Liver (tissue), 8 donors: ENCODE measurements at regions not wholly inside any gene's neighbourhood (a gene's known extent, or its start where the extent isn't known, plus 50 kb on each side); places are given as distances from the start of the nearest gene placed in this dataset.

ENCODE experiments used
- DNase-seq: peaks from one replicate; pipeline ENCODE4 v3.0.0-alpha.2; 2017; ENCODE audit warnings: low spot score
- H3K27ac ChIP-seq, 2 donors: one replicate each; pipeline ENCODE4 v1.7.0; 2013; ENCODE audit warnings: inconsistent platforms in 2 of 2, low read length in 2 of 2, control low read depth in 1 of 2, low read depth in 1 of 2, mild to moderate bottlenecking in 1 of 2
- H3K27me3 ChIP-seq, 4 donors: one replicate each; pipeline versions ENCODE4 v1.6.1 to v1.7.0; 2013; ENCODE audit warnings: low read length in 3 of 4, inconsistent platforms in 1 of 4, mild to moderate bottlenecking in 1 of 4, moderate library complexity in 1 of 4; ENCODE audit not compliant: control insufficient read depth in 4 of 4, insufficient read depth in 4 of 4
- H3K36me3 ChIP-seq, 4 donors: one replicate each; pipeline versions ENCODE4 v1.6.1 to v1.7.0; 2013; ENCODE audit warnings: low read length in 3 of 4, mild to moderate bottlenecking in 3 of 4, low read depth in 1 of 4, moderate library complexity in 1 of 4; ENCODE audit not compliant: control insufficient read depth in 4 of 4, insufficient read depth in 3 of 4
- H3K4me1 ChIP-seq, 4 donors: one replicate each; pipeline versions ENCODE4 v1.6.1 to v1.7.0; 2013; ENCODE audit warnings: low read length in 3 of 4, mild to moderate bottlenecking in 3 of 4, moderate library complexity in 1 of 4; ENCODE audit not compliant: control insufficient read depth in 4 of 4, insufficient read depth in 4 of 4
- H3K4me3 ChIP-seq, 3 donors: one replicate each; pipeline versions ENCODE4 v1.6.1 to v1.7.0; 2013; ENCODE audit warnings: low read length in 3 of 3, control low read depth in 1 of 3, low read depth in 1 of 3, mild to moderate bottlenecking in 1 of 3
- H3K9ac ChIP-seq, 2 donors: one replicate each; pipeline ENCODE4 v1.7.0; 2013; ENCODE audit warnings: low read length in 2 of 2, mild to moderate bottlenecking in 2 of 2, moderate library complexity in 2 of 2, control low read depth in 1 of 2, low read depth in 1 of 2
- H3K9me3 ChIP-seq, 4 donors: one replicate each; pipeline versions ENCODE4 v1.6.1 to v1.7.0; 2013; ENCODE audit warnings: low read length in 3 of 4; ENCODE audit not compliant: control insufficient read depth in 4 of 4
- EGR1 ChIP-seq, 2 donors: IDR thresholded peaks; 2 replicates each; pipeline ENCODE4 v1.6.1; 2016 to 2018; ENCODE audit warnings: antibody characterized with exemption in 2 of 2, low read depth in 2 of 2
- FOXA1 ChIP-seq: IDR thresholded peaks from 2 replicates; pipeline ENCODE4 v1.6.1; 2016; ENCODE audit warnings: antibody characterized with exemption
- FOXA2 ChIP-seq: IDR thresholded peaks from 2 replicates; pipeline ENCODE4 v1.6.1; 2016; ENCODE audit warnings: antibody characterized with exemption
- GABPA ChIP-seq, 2 donors: IDR thresholded peaks in 1 of 2; conservative IDR thresholded peaks in 1 of 2; 2 replicates each; pipeline ENCODE4 v1.6.1; 2016; ENCODE audit warnings: antibody characterized with exemption in 2 of 2, mild to moderate bottlenecking in 1 of 2, moderate library complexity in 1 of 2
- HNF4A ChIP-seq, 2 donors: conservative IDR thresholded peaks; 2 replicates each; pipeline ENCODE4 v1.6.1; 2016; ENCODE audit warnings: antibody characterized with exemption in 2 of 2, mild to moderate bottlenecking in 2 of 2
- HNF4G ChIP-seq: IDR thresholded peaks from 2 replicates; pipeline ENCODE4 v1.6.1; 2016; ENCODE audit warnings: antibody characterized with exemption
- JUND ChIP-seq, 2 donors: IDR thresholded peaks; 2 replicates each; pipeline ENCODE4 v1.6.1; 2016; ENCODE audit warnings: antibody characterized with exemption in 2 of 2
- NR2F2 ChIP-seq: IDR thresholded peaks from 2 replicates; pipeline ENCODE4 v1.6.1; 2016; ENCODE audit warnings: antibody characterized with exemption
- RAD21 ChIP-seq, 2 donors: IDR thresholded peaks; 2 replicates each; pipeline ENCODE4 v1.6.1; 2016; ENCODE audit warnings: antibody characterized with exemption in 2 of 2, mild to moderate bottlenecking in 2 of 2
- RXRA ChIP-seq, 2 donors: IDR thresholded peaks; 2 replicates each; pipeline ENCODE4 v1.6.1; 2017 to 2018; ENCODE audit warnings: antibody characterized with exemption in 2 of 2, mild to moderate bottlenecking in 1 of 2
- SP1 ChIP-seq: IDR thresholded peaks from 2 replicates; pipeline ENCODE4 v1.6.1; 2018; ENCODE audit warnings: antibody characterized with exemption, mild to moderate bottlenecking
- YY1 ChIP-seq: IDR thresholded peaks from 2 replicates; pipeline ENCODE4 v1.6.1; 2016; ENCODE audit warnings: antibody characterized with exemption, mild to moderate bottlenecking
- ZBTB33 ChIP-seq: IDR thresholded peaks from 2 replicates; pipeline ENCODE4 v1.6.1; 2016; ENCODE audit warnings: antibody characterized with exemption
- WGBS: extraction: QIAGEN DNeasy Blood & Tissue Kit; methylation state at CpG from one replicate; pipeline ENCODE4 v1.1.7; 2013; 5-methylcytosine and 5-hydroxymethylcytosine counted together
- TF ChIP-seq, protein P1 (sequence below): IDR thresholded peaks from 2 replicates; pipeline ENCODE4 v1.6.1; 2016; ENCODE audit warnings: antibody characterized with exemption, mild to moderate bottlenecking
- TF ChIP-seq, protein P2 (sequence below): IDR thresholded peaks from 2 replicates; pipeline ENCODE4 v1.6.1; 2016; ENCODE audit warnings: antibody characterized with exemption
- TF ChIP-seq, protein P3 (sequence below): fragments of 150-350 bp; IDR thresholded peaks from 2 replicates; pipeline ENCODE4 v1.5.1; 2017; ENCODE audit warnings: improper control_type of control experiment, low read depth, low read length; ENCODE audit not compliant: missing input control
- TF ChIP-seq, protein P4 (sequence below): IDR thresholded peaks from 2 replicates; pipeline ENCODE4 v1.6.1; 2016; ENCODE audit warnings: antibody characterized with exemption
- donor health status: healthy.
- donor health status: healthy.
- donor health status: healthy.
- donor health status: healthy.
- donor health status: healthy.

GRCh38 chr3:72203105-72203504, 418.2 kb upstream of the PROK2 start:
- Histone ChIP-seq H3K27ac (no peak overlapping the region), H3K4me1 (peaks cover 0 to 16% (median 7%) of the 10 kb centered on the region in 4 donors), H3K4me3 (no peak overlapping the region), H3K27me3 (no peaks in the 10 kb centered on the region), H3K9me3 (peaks cover 0 to 4% (median 0%) of the 10 kb centered on the region in 4 donors), H3K9ac (no peak overlapping the region), H3K36me3 (no peaks in the 10 kb centered on the region)
- no peak for TF ChIP-seq FOXA2
- TF ChIP-seq HNF4G = no peak
- TF ChIP-seq, protein P1, sequence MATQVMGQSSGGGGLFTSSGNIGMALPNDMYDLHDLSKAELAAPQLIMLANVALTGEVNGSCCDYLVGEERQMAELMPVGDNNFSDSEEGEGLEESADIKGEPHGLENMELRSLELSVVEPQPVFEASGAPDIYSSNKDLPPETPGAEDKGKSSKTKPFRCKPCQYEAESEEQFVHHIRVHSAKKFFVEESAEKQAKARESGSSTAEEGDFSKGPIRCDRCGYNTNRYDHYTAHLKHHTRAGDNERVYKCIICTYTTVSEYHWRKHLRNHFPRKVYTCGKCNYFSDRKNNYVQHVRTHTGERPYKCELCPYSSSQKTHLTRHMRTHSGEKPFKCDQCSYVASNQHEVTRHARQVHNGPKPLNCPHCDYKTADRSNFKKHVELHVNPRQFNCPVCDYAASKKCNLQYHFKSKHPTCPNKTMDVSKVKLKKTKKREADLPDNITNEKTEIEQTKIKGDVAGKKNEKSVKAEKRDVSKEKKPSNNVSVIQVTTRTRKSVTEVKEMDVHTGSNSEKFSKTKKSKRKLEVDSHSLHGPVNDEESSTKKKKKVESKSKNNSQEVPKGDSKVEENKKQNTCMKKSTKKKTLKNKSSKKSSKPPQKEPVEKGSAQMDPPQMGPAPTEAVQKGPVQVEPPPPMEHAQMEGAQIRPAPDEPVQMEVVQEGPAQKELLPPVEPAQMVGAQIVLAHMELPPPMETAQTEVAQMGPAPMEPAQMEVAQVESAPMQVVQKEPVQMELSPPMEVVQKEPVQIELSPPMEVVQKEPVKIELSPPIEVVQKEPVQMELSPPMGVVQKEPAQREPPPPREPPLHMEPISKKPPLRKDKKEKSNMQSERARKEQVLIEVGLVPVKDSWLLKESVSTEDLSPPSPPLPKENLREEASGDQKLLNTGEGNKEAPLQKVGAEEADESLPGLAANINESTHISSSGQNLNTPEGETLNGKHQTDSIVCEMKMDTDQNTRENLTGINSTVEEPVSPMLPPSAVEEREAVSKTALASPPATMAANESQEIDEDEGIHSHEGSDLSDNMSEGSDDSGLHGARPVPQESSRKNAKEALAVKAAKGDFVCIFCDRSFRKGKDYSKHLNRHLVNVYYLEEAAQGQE = no peak
- no peak for TF ChIP-seq EGR1 (IDR thresholded peaks at IDR 0.05; ENCODE audit: low read depth in 2 of 2)
- no peak for TF ChIP-seq RAD21 (IDR thresholded peaks at IDR 0.05)
- TF ChIP-seq RXRA (IDR thresholded peaks at IDR 0.05) = no peak
- TF ChIP-seq, protein P2, sequence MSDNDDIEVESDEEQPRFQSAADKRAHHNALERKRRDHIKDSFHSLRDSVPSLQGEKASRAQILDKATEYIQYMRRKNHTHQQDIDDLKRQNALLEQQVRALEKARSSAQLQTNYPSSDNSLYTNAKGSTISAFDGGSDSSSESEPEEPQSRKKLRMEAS = no peak
- TF ChIP-seq, protein P3, sequence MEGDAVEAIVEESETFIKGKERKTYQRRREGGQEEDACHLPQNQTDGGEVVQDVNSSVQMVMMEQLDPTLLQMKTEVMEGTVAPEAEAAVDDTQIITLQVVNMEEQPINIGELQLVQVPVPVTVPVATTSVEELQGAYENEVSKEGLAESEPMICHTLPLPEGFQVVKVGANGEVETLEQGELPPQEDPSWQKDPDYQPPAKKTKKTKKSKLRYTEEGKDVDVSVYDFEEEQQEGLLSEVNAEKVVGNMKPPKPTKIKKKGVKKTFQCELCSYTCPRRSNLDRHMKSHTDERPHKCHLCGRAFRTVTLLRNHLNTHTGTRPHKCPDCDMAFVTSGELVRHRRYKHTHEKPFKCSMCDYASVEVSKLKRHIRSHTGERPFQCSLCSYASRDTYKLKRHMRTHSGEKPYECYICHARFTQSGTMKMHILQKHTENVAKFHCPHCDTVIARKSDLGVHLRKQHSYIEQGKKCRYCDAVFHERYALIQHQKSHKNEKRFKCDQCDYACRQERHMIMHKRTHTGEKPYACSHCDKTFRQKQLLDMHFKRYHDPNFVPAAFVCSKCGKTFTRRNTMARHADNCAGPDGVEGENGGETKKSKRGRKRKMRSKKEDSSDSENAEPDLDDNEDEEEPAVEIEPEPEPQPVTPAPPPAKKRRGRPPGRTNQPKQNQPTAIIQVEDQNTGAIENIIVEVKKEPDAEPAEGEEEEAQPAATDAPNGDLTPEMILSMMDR = no peak
- TF ChIP-seq FOXA1 = no peak
- no peak for TF ChIP-seq SP1
- TF ChIP-seq GABPA (IDR thresholded peaks at IDR 0.05 in 1 of 2, conservative IDR thresholded peaks at IDR 0.05 in 1 of 2) = no peak
- no peak for TF ChIP-seq NR2F2
- TF ChIP-seq ZBTB33 = no peak
- no peak for TF ChIP-seq HNF4A (conservative IDR thresholded peaks at IDR 0.05)
- no peak for TF ChIP-seq YY1
- no peak for DNase-seq
- WGBS = 96% methylated on average over 4 of the region's 4 CpGs

DNA sequence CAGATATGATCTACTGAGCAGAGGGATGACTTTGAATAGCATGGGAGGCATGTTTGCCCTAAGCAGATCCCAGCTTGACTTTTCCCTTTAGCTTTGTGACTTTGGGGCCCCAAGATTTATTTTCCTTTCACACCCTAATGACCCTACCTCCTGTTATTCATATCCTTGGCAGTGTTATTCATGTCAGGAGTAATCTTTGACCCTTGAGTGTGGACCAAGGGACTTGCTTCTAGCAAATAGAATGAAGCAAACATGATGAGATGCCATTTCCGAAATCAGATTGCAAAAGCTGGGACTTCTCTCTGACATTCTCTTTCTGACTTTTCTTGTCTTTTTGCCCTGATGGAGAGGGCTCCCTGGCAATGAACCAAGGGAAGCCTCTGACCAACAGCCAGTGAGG, 415.4 kb upstream of the PROK2 start:
- no peak for DNase-seq
- Histone ChIP-seq H3K4me3 (no peak overlapping the region), H3K4me1 (peaks cover 0 to 16% (median 5%) of the 10 kb centered on the region in 4 donors), H3K27ac (no peak overlapping the region), H3K27me3 (no peaks in the 10 kb centered on the region), H3K9ac (no peak overlapping the region), H3K9me3 (peaks cover 0 to 4% (median 0%) of the 10 kb centered on the region in 4 donors), H3K36me3 (no peaks in the 10 kb centered on the region)
- WGBS = 38% methylated on average over 1 of the region's 1 CpG
- no peak for TF ChIP-seq JUND (IDR thresholded peaks at IDR 0.05)
- TF ChIP-seq YY1 = no peak
- TF ChIP-seq, protein P3 = no peak
- TF ChIP-seq HNF4A (conservative IDR thresholded peaks at IDR 0.05) = peak; percentile 66 to 85
- TF ChIP-seq EGR1 (IDR thresholded peaks at IDR 0.05; ENCODE audit: low read depth in 2 of 2) = no peak
- TF ChIP-seq FOXA2 = no peak
- TF ChIP-seq RAD21 (IDR thresholded peaks at IDR 0.05) = no peak
- no peak for TF ChIP-seq SP1
- TF ChIP-seq, protein P2 = no peak
- no peak for TF ChIP-seq NR2F2
- TF ChIP-seq ZBTB33 = no peak
- TF ChIP-seq GABPA (IDR thresholded peaks at IDR 0.05 in 1 of 2, conservative IDR thresholded peaks at IDR 0.05 in 1 of 2) = no peak
- peak; percentile 46 for TF ChIP-seq HNF4G
- TF ChIP-seq, protein P4, sequence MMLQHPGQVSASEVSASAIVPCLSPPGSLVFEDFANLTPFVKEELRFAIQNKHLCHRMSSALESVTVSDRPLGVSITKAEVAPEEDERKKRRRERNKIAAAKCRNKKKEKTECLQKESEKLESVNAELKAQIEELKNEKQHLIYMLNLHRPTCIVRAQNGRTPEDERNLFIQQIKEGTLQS = no peak
